Psoas muscle (tissue), 7 donors: ENCODE measurements at regions not wholly inside any gene's neighbourhood (a gene's known extent, or its start where the extent isn't known, plus 50 kb on each side); places are given as distances from the start of the nearest gene placed in this dataset.

Source experiments
- ATAC-seq, 4 donors: fragments of 200-7000 bp; cut with Tn5 transposase; one replicate each; pipeline ENCODE4 v1.9.1; 2020; ENCODE audit warnings: moderate library complexity in 3 of 4, mild to moderate bottlenecking in 2 of 4
- DNase-seq, 2 donors: peaks; one replicate each; pipeline ENCODE4 v3.0.0-alpha.2; 2020
- H3K27ac ChIP-seq: fragments of 200-600 bp; one replicate; pipeline ENCODE4 v1.8.0; 2022
- H3K27me3 ChIP-seq, 3 donors: fragments of 200-600 bp in 1 of 3; one replicate each; pipeline versions ENCODE4 v1.6.1 to v1.8.0; 2013 to 2022; ENCODE audit warnings: low read length in 2 of 3, mild to moderate bottlenecking in 2 of 3, moderate library complexity in 1 of 3; ENCODE audit not compliant: insufficient read depth in 3 of 3
- H3K36me3 ChIP-seq, 2 donors: fragments of 200-600 bp in 1 of 2; one replicate each; pipeline versions ENCODE4 v1.6.1 to v1.8.0; 2013 to 2022; ENCODE audit warnings: low read depth in 1 of 2, mild to moderate bottlenecking in 1 of 2, moderate library complexity in 1 of 2; ENCODE audit not compliant: insufficient read depth in 1 of 2
- H3K4me1 ChIP-seq: fragments of 200-600 bp; one replicate; pipeline ENCODE4 v1.8.0; 2022
- H3K4me3 ChIP-seq: fragments of 200-600 bp; one replicate; pipeline ENCODE4 v1.8.0; 2022; ENCODE audit warnings: mild to moderate bottlenecking
- H3K9me3 ChIP-seq: fragments of 200-600 bp; one replicate; pipeline ENCODE4 v1.8.0; 2022
- CTCF ChIP-seq: fragments of 200-600 bp; IDR thresholded peaks from one replicate; pipeline ENCODE4 v1.8.0; 2022; ENCODE audit warnings: antibody characterized with exemption
- WGBS, 3 donors: extraction: QIAGEN DNeasy Blood & Tissue Kit; methylation state at CpG; one replicate each; pipeline versions ENCODE4 v1.1.6 to v1.1.7; 2013; 5-methylcytosine and 5-hydroxymethylcytosine counted together
- intact Hi-C, 2 donors: fragments of 100-400 bp; cut with DNase I; formaldehyde crosslinking; loops; one replicate each; pipeline versions ENCODE4 v1.11.0 to v1.14.2; 2022
- donor health status: healthy with polysubstance abuse.
- donor health status: DM: no; HTN: no; CAD: no; lungs with moderate emphysema.
- donor health status: Bipolar disorder and iron deficiency.
- donor health status: healthy.
- donor health status: DM: yes; HTN: yes; CAD: no.
- donor health status: DM: no; HTN: no; CAD: no.
- donor health status: DM: yes; HTN: yes; CAD: no.

- intact Hi-C loops, result no loop called here
- TF ChIP-seq CTCF, result no peak
Measured at GRCh38 chr4:4759883-4760282, 99.6 kb upstream of the MSX1 start.

GRCh38 chr4:4759232-4759631 is 100.2 kb upstream of the MSX1 start:
- Histone ChIP-seq H3K4me3 (no peak overlapping the region), H3K27me3 (peaks cover 0 to 2% (median under 1%) of the 10 kb centered on the region in 3 donors), H3K9me3 (no peaks in the 10 kb centered on the region), H3K4me1 (no peaks in the 10 kb centered on the region), H3K27ac (no peak overlapping the region), H3K36me3 (no peaks in the 10 kb centered on the region)
- no peak for TF ChIP-seq CTCF
- WGBS, 3 donors, result 65 to 75% (median 71%) methylated on average over 13 of the region's 13 CpGs
- no peak for DNase-seq
- intact Hi-C loops, result no loop called here
- no peak for ATAC-seq

More at GRCh38 chr4:4759883-4760282, 99.6 kb upstream of the MSX1 start:
- no peak overlapping the region for H3K27ac ChIP-seq
- 71 to 78% (median 75%) methylated on average over 7 of the region's 7 CpGs for WGBS, 3 donors
- H3K4me1 ChIP-seq, result no peaks in the 10 kb centered on the region
- no peak overlapping the region for H3K4me3 ChIP-seq
- no peaks in the 10 kb centered on the region for H3K36me3 ChIP-seq
- ATAC-seq (no peak), DNase-seq (no peak)
- H3K27me3 ChIP-seq, result peaks cover 0 to 2% (median 0%) of the 10 kb centered on the region in 3 donors
- no peaks in the 10 kb centered on the region for H3K9me3 ChIP-seq

- H3K27me3 ChIP-seq, result peaks cover 0 to 6% (median 2%) of the 10 kb centered on the region in 3 donors
- 78 to 86% (median 81%) methylated on average over 8 of the region's 8 CpGs for WGBS, 3 donors
- no peaks in the 10 kb centered on the region for H3K4me1 ChIP-seq
- H3K4me3 ChIP-seq, result no peak overlapping the region
- intact Hi-C loops, result no loop called here
- TF ChIP-seq CTCF, result no peak
- ATAC-seq (no peak), DNase-seq (no peak)
- H3K27ac ChIP-seq, result no peak overlapping the region
- no peaks in the 10 kb centered on the region for H3K9me3 ChIP-seq
- no peaks in the 10 kb centered on the region for H3K36me3 ChIP-seq
Measured at GRCh38 chr4:4758681-4759080, 100.8 kb upstream of the MSX1 start.

- DNase-seq, result no peak
Measured at GRCh38 chr4:4755306-4755705, 104.2 kb upstream of the MSX1 start.

More at GRCh38 chr4:4755306-4755705, 104.2 kb upstream of the MSX1 start:
- Histone ChIP-seq H3K4me3 (no peak overlapping the region), H3K4me1 (no peaks in the 10 kb centered on the region), H3K36me3 (no peaks in the 10 kb centered on the region), H3K9me3 (no peaks in the 10 kb centered on the region), H3K27me3 (peaks cover 0 to 10% (median 6%) of the 10 kb centered on the region in 3 donors), H3K27ac (no peak overlapping the region)
- intact Hi-C loops, result no loop called here
- ATAC-seq, result no peak
- no peak for TF ChIP-seq CTCF
- WGBS, 3 donors, result 60 to 67% (median 63%) methylated on average over 3 of the region's 3 CpGs
